ENCODE measurements at regions not wholly inside any gene's neighbourhood (a gene's known extent, or its start where the extent isn't known, plus 50 kb on each side); places are given as distances from the start of the nearest gene placed in this dataset.

DNA sequence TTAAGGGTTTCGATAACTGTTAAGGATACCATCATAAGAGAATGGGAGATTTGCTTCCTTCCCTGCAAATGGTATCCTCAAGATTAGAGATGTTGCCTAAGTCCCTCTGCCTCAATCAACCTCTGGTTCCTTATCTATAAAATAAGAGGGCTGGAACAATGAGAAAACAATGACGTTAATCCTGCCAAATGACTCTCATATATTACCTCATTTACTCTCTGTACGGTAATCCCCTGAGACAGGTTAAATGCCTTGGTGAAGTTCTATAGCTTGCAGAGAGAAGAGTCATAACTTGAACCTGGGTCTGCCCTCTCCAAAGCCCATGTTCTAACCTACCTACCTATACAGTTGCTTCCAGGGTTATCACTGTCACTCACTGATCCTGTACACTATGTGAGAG is 100.2 kb upstream of the OTUD4 start:
- no peak overlapping the region for H2AFZ ChIP-seq
- no peak overlapping the region for H3K27ac ChIP-seq
- no peak overlapping the region for H3K9ac ChIP-seq
- peaks cover 2% of the 10 kb centered on the region for H3K36me3 ChIP-seq (ENCODE audit: control insufficient read depth, insufficient read depth, low read length)
- no peaks in the 10 kb centered on the region for H3K4me1 ChIP-seq
- no peaks in the 10 kb centered on the region for H3K79me2 ChIP-seq
- H3K4me2 ChIP-seq (ENCODE audit: low read length) = no peak overlapping the region
- TF ChIP-seq, protein P1, sequence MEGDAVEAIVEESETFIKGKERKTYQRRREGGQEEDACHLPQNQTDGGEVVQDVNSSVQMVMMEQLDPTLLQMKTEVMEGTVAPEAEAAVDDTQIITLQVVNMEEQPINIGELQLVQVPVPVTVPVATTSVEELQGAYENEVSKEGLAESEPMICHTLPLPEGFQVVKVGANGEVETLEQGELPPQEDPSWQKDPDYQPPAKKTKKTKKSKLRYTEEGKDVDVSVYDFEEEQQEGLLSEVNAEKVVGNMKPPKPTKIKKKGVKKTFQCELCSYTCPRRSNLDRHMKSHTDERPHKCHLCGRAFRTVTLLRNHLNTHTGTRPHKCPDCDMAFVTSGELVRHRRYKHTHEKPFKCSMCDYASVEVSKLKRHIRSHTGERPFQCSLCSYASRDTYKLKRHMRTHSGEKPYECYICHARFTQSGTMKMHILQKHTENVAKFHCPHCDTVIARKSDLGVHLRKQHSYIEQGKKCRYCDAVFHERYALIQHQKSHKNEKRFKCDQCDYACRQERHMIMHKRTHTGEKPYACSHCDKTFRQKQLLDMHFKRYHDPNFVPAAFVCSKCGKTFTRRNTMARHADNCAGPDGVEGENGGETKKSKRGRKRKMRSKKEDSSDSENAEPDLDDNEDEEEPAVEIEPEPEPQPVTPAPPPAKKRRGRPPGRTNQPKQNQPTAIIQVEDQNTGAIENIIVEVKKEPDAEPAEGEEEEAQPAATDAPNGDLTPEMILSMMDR (IDR thresholded peaks at IDR 0.05) = no peak
- H3K27me3 ChIP-seq (ENCODE audit: control insufficient read depth, insufficient read depth, low read length) = no peaks in the 10 kb centered on the region
- H3K9me3 ChIP-seq (ENCODE audit: control insufficient read depth, low read length) = no peaks in the 10 kb centered on the region
- no peak overlapping the region for H3K4me3 ChIP-seq (ENCODE audit: low read depth, low read length)

DNA sequence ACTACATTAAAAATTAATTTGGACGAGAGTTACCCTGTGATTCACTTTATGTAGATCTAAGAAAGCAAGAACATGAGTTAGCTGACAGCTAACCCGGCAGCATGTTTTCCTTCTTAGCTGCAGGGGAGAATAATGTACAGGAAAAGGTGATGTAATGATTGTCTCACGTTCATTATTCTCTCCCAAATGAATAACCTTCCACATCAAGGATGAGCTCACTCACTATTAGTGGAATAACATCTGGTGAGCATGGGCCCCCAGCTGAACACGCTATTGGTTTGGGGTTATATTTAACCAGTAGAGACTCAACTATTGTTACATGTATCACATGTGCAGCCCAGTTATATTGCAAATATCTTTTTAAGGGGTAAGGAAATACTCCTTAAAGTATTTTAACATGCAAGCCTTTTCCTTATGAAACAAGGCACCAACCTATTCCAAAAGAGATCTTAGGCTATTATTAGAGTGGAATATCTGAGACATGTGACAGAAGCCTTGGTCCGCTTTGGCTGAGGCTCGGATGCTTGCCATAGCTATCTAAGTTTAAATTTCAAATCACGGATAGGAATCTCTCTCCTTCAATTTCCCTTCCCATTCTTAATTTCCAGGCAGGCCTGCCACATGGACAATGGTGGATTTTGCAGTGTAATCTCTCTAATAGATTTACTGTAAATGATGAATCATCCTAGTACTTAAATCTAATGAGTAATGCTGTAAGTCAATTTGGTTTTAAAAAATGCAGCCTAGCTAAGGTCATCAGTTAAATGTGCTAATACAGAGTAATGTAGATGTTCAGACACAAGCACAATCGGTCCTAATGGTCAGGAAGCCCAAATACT is 99.0 kb upstream of the OTUD4 start:
- no peak overlapping the region for H3K4me2 ChIP-seq (ENCODE audit: low read length)
- H3K9ac ChIP-seq = no peak overlapping the region
- TF ChIP-seq, protein P1 (IDR thresholded peaks at IDR 0.05) = no peak
- H3K36me3 ChIP-seq (ENCODE audit: control insufficient read depth, insufficient read depth, low read length) = peaks cover 2% of the 10 kb centered on the region
- H3K4me3 ChIP-seq (ENCODE audit: low read depth, low read length) = no peak overlapping the region
- H3K9me3 ChIP-seq (ENCODE audit: control insufficient read depth, low read length) = no peaks in the 10 kb centered on the region
- H3K4me1 ChIP-seq = no peaks in the 10 kb centered on the region
- H3K27ac ChIP-seq = no peak overlapping the region
- no peaks in the 10 kb centered on the region for H3K27me3 ChIP-seq (ENCODE audit: control insufficient read depth, insufficient read depth, low read length)
- H3K79me2 ChIP-seq = no peaks in the 10 kb centered on the region
- H2AFZ ChIP-seq = no peak overlapping the region

DNA sequence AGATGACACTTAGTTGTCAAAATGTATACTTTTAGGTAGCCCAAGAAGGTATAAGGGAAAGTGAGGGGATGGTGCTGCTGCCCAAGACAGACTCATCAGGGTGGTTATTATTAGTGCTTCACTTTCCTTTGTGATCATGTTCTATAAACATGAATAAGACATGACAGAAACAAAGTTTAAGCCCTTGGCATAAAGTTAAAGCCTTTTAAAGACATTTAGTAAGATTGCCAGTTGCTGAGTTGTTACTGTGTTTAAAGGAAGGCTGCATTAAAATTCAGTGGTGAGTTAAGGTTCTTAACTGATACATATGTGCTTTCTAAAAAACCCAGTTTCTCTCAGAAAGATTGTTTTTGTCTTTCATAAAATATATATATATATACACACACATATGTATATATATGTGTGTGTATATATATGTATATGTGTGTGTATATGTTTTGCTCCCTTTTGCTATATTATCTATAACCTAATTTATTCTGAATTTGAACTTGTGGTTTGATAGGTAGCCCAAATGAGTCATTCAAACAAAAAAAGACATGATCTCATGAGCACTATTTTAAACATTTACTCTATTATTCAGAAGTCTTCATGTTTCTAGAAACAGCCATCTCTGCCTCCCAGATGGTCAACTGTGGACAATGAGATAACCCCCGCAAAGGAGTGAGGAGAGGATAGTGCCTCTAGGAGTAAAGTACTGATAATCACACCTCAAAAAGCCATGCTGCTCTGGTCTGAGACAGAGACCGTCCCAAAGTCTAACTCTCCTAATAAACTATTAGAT is 98.1 kb upstream of the OTUD4 start:
- Histone ChIP-seq H3K9ac (no peak overlapping the region), H3K36me3 (ENCODE audit: control insufficient read depth, insufficient read depth, low read length) (peaks cover 2% of the 10 kb centered on the region), H3K4me2 (ENCODE audit: low read length) (no peak overlapping the region), H3K27ac (no peak overlapping the region), H3K4me1 (no peaks in the 10 kb centered on the region), H3K79me2 (no peaks in the 10 kb centered on the region), H3K27me3 (ENCODE audit: control insufficient read depth, insufficient read depth, low read length) (no peaks in the 10 kb centered on the region), H2AFZ (no peak overlapping the region), H3K9me3 (ENCODE audit: control insufficient read depth, low read length) (no peaks in the 10 kb centered on the region), H3K4me3 (ENCODE audit: low read depth, low read length) (no peak overlapping the region)
- TF ChIP-seq, protein P1 (IDR thresholded peaks at IDR 0.05) = no peak

DNA sequence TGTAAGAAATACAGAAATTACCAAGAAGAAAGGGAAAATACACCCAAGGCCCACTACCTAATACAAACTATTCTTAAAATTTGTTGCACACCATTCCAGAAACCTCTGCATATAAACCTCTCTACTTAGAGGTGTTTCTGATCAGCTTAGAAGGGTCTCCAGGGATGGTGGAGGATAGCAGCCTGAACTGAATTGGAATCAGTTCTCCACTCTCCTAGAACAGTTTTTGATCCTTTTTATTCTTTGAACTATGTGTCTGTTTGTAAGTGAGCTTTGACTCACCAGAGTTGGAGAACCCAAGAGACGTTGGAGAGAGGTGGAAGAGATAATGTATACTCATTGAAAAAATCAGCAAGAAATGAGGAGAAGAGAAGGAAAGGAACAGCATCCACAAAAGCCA is 96.6 kb upstream of the OTUD4 start:
- Histone ChIP-seq H3K36me3 (ENCODE audit: control insufficient read depth, insufficient read depth, low read length) (peaks cover 2% of the 10 kb centered on the region), H3K27me3 (ENCODE audit: control insufficient read depth, insufficient read depth, low read length) (no peaks in the 10 kb centered on the region), H3K9ac (no peak overlapping the region), H3K9me3 (ENCODE audit: control insufficient read depth, low read length) (no peaks in the 10 kb centered on the region), H3K27ac (no peak overlapping the region), H3K4me1 (no peaks in the 10 kb centered on the region), H3K4me2 (ENCODE audit: low read length) (no peak overlapping the region), H3K4me3 (ENCODE audit: low read depth, low read length) (no peak overlapping the region), H2AFZ (no peak overlapping the region), H3K79me2 (no peaks in the 10 kb centered on the region)
- TF ChIP-seq, protein P1 (IDR thresholded peaks at IDR 0.05) = no peak
